Chondrocyte (in vitro differentiated cells): ENCODE measurements at regions not wholly inside any gene's neighbourhood (a gene's known extent, or its start where the extent isn't known, plus 50 kb on each side); places are given as distances from the start of the nearest gene placed in this dataset.

Experiments used
- DNase-seq: peaks from one replicate; pipeline ENCODE4 v3.0.0; 2021; ENCODE audit warnings: mixed read lengths, low spot score
- H3K27ac Mint-ChIP-seq: one replicate; pipeline ENCODE4 v1.8.0; 2021; ENCODE audit warnings: mild to moderate bottlenecking, moderate library complexity, mixed read lengths; ENCODE audit not compliant: unreplicated experiment
- H3K27me3 Mint-ChIP-seq: 2 replicates; pipeline ENCODE4 v1.8.0; 2021; ENCODE audit warnings: low read depth, mixed read lengths
- H3K36me3 Mint-ChIP-seq: 2 replicates; pipeline ENCODE4 v1.8.0; 2021; ENCODE audit warnings: low read depth, mixed read lengths
- H3K4me1 Mint-ChIP-seq: 2 replicates; pipeline ENCODE4 v1.8.0; 2021; ENCODE audit warnings: low read depth, mild to moderate bottlenecking, mixed read lengths
- H3K4me3 Mint-ChIP-seq: one replicate; pipeline ENCODE4 v1.8.0; 2021; ENCODE audit warnings: mild to moderate bottlenecking, moderate library complexity, mixed read lengths; ENCODE audit not compliant: unreplicated experiment
- H3K9me3 Mint-ChIP-seq: 2 replicates; pipeline ENCODE4 v1.8.0; 2021; ENCODE audit warnings: low read depth, mixed read lengths
- TF ChIP-seq, protein P1 (sequence below): fragments of 200-600 bp; sonication (generic); IDR thresholded peaks from 2 replicates; pipeline ENCODE4 v1.5.0; 2021; ENCODE audit warnings: antibody characterized with exemption, mild to moderate bottlenecking, moderate library complexity

GRCh38 chr3:5678844-5679243, 491.3 kb downstream of the EDEM1 start:
- TF ChIP-seq, protein P1, sequence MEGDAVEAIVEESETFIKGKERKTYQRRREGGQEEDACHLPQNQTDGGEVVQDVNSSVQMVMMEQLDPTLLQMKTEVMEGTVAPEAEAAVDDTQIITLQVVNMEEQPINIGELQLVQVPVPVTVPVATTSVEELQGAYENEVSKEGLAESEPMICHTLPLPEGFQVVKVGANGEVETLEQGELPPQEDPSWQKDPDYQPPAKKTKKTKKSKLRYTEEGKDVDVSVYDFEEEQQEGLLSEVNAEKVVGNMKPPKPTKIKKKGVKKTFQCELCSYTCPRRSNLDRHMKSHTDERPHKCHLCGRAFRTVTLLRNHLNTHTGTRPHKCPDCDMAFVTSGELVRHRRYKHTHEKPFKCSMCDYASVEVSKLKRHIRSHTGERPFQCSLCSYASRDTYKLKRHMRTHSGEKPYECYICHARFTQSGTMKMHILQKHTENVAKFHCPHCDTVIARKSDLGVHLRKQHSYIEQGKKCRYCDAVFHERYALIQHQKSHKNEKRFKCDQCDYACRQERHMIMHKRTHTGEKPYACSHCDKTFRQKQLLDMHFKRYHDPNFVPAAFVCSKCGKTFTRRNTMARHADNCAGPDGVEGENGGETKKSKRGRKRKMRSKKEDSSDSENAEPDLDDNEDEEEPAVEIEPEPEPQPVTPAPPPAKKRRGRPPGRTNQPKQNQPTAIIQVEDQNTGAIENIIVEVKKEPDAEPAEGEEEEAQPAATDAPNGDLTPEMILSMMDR = no peak
- Mint-ChIP-seq H3K27ac (no peak overlapping the region), H3K4me3 (no peak overlapping the region), H3K4me1 (no peaks in the 10 kb centered on the region), H3K27me3 (no peaks in the 10 kb centered on the region), H3K9me3 (peaks cover 17% of the 10 kb centered on the region), H3K36me3 (no peaks in the 10 kb centered on the region)
- DNase-seq = no peak

- no peaks in the 10 kb centered on the region for H3K27me3 Mint-ChIP-seq
- H3K9me3 Mint-ChIP-seq = peaks cover 34% of the 10 kb centered on the region
- H3K4me1 Mint-ChIP-seq = no peaks in the 10 kb centered on the region
- H3K4me3 Mint-ChIP-seq = no peak overlapping the region
- TF ChIP-seq, protein P1 = no peak
- no peak overlapping the region for H3K27ac Mint-ChIP-seq
- DNase-seq = no peak
- H3K36me3 Mint-ChIP-seq = no peaks in the 10 kb centered on the region
These were observed 499.7 kb downstream of the EDEM1 start for GRCh38 chr3:5687230-5687629.

GRCh38 chr3:5690490-5690889, 503.0 kb downstream of the EDEM1 start:
- H3K4me1 Mint-ChIP-seq = no peaks in the 10 kb centered on the region
- TF ChIP-seq, protein P1 = no peak
- no peaks in the 10 kb centered on the region for H3K36me3 Mint-ChIP-seq
- no peaks in the 10 kb centered on the region for H3K27me3 Mint-ChIP-seq
- H3K4me3 Mint-ChIP-seq = no peak overlapping the region
- H3K27ac Mint-ChIP-seq = no peak overlapping the region
- H3K9me3 Mint-ChIP-seq = peaks cover 38% of the 10 kb centered on the region
- DNase-seq = no peak

DNA sequence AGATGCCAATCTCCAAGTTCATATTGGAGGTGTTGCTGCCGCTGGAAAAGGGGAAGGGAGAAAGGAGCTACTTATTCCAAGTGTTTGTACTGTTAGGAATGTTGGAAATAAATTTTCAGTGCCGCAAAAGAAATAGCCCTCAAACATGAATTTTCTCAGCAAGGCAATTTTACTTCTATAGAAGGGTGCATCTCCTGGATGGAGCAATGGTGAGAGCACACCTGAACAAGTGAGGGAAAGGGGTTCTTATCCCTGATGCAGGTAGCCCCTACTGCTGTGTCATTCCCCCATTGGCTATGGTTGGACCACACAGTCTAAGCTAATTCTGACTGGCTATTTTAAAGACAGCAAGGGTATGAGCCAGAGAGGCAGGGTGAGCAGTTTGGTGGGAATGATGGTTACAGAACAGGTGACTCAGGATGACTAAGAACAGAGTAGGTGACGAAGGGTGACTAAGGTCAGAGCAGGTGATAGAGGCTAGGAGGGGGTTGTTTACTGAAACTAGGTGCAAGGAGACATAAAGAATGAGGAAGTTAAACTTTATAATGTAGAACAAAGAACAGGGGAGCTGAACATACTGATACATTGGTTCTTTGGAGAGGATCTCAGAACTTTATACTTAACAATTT, 503.5 kb downstream of the EDEM1 start:
- Mint-ChIP-seq H3K4me3 (no peak overlapping the region), H3K27me3 (no peaks in the 10 kb centered on the region), H3K4me1 (no peaks in the 10 kb centered on the region), H3K9me3 (peaks cover 38% of the 10 kb centered on the region), H3K27ac (no peak overlapping the region), H3K36me3 (no peaks in the 10 kb centered on the region)
- TF ChIP-seq, protein P1 = no peak
- no peak for DNase-seq

DNA sequence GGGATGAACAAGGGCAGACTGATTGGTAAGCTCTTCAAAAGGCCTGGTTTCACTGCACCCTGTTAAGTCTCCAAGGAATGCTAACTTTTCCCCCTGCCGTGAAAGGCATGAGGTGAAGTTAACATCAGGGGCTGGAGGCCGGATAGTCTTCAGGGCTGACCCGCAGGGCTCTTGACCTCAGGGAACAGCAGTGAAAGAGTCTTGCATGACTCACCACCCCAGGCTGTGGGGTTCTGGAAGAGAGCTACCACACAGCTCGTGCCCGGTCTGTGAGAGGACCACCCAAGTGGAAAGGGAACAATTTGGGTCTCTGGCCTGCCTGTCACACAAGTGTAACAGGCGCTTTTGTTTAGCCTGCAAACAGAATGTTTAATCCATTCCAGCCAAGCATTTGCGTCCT, 504.9 kb downstream of the EDEM1 start:
- Mint-ChIP-seq H3K4me3 (no peak overlapping the region), H3K4me1 (no peaks in the 10 kb centered on the region), H3K27ac (no peak overlapping the region), H3K36me3 (no peaks in the 10 kb centered on the region), H3K9me3 (peaks cover 31% of the 10 kb centered on the region), H3K27me3 (no peaks in the 10 kb centered on the region)
- TF ChIP-seq, protein P1 = no peak
- no peak for DNase-seq
